Loucy (cell line): ENCODE measurements at regions not wholly inside any gene's neighbourhood (a gene's known extent, or its start where the extent isn't known, plus 50 kb on each side); places are given as distances from the start of the nearest gene placed in this dataset.
"Not testable (repeated sequence)": the region's sequence is repeated elsewhere in the genome, so short reads cannot be mapped to it uniquely, and the experiment has no call there.

Source experiments
- H2AFZ ChIP-seq: fragments of 200-600 bp; sonication (generic); 2 replicates; pipeline ENCODE4 v1.6.0; 2016; ENCODE audit warnings: antibody characterized with exemption, mild to moderate bottlenecking, low read length, moderate library complexity
- H3F3A ChIP-seq: fragments of 200-600 bp; 2 replicates; pipeline ENCODE4 v1.6.0; 2016; ENCODE audit warnings: antibody characterized with exemption, low read depth, mild to moderate bottlenecking
- H3K27me3 ChIP-seq: fragments of 200-600 bp; sonication (generic); 2 replicates; pipeline ENCODE4 v1.6.1; 2014; ENCODE audit warnings: low read length, mild to moderate bottlenecking; ENCODE audit not compliant: insufficient read depth, poor library complexity, severe bottlenecking
- H3K36me3 ChIP-seq: fragments of 200-600 bp; sonication (generic); 2 replicates; pipeline ENCODE4 v1.6.1; 2016; ENCODE audit warnings: low read length; ENCODE audit not compliant: insufficient read depth
- H3K4me1 ChIP-seq: fragments of 200-600 bp; sonication (generic); 2 replicates; pipeline ENCODE4 v1.5.1; 2014; ENCODE audit warnings: low read length, mild to moderate bottlenecking; ENCODE audit not compliant: insufficient read depth, poor library complexity, severe bottlenecking
- H3K4me2 ChIP-seq: fragments of 200-600 bp; sonication (generic); 2 replicates; pipeline ENCODE4 v1.6.0; 2014; ENCODE audit warnings: antibody characterized with exemption, low read length, low read depth, mild to moderate bottlenecking; ENCODE audit not compliant: poor library complexity, severe bottlenecking
- H3K4me3 ChIP-seq: fragments of 200-600 bp; sonication (generic); 2 replicates; pipeline ENCODE4 v1.5.1; 2014; ENCODE audit warnings: low read length, mild to moderate bottlenecking, mixed read lengths; ENCODE audit not compliant: poor library complexity, severe bottlenecking
- H3K79me2 ChIP-seq: fragments of 200-600 bp; sonication (generic); 2 replicates; pipeline ENCODE4 v1.6.1; 2014; ENCODE audit warnings: low read length; ENCODE audit not compliant: insufficient read depth
- H3K9ac ChIP-seq: fragments of 200-600 bp; sonication (generic); 2 replicates; pipeline ENCODE4 v1.6.0; 2014; ENCODE audit warnings: mild to moderate bottlenecking, low read depth, low read length, moderate library complexity; ENCODE audit not compliant: poor library complexity, severe bottlenecking
- H3K9me2 ChIP-seq: fragments of 200-600 bp; sonication (generic); replicated peaks from 2 replicates; pipeline ENCODE4 v1.6.1; 2016; ENCODE audit warnings: low read depth, low read length, mixed read lengths
- H3K9me3 ChIP-seq: fragments of 200-600 bp; sonication (generic); 2 replicates; pipeline ENCODE4 v1.6.1; 2014; ENCODE audit warnings: mild to moderate bottlenecking, antibody characterized with exemption, low read length, low read depth; ENCODE audit not compliant: insufficient read depth
- H4K20me1 ChIP-seq: fragments of 200-600 bp; sonication (generic); 2 replicates; pipeline ENCODE4 v1.6.0; 2014; ENCODE audit warnings: antibody characterized with exemption, low read length, mild to moderate bottlenecking; ENCODE audit not compliant: insufficient read depth, poor library complexity, severe bottlenecking
- CTCF ChIP-seq: fragments of 200-600 bp; sonication (generic); conservative IDR thresholded peaks from 2 replicates; pipeline ENCODE4 v1.5.1; 2014; ENCODE audit warnings: mild to moderate bottlenecking, antibody characterized with exemption, low read length
- EZH2phosphoT487 ChIP-seq: fragments of 200-600 bp; IDR thresholded peaks from 2 replicates; pipeline ENCODE4 v1.6.1; 2018; ENCODE audit warnings: antibody characterized with exemption, mild to moderate bottlenecking, moderate library complexity, borderline replicate concordance

DNA sequence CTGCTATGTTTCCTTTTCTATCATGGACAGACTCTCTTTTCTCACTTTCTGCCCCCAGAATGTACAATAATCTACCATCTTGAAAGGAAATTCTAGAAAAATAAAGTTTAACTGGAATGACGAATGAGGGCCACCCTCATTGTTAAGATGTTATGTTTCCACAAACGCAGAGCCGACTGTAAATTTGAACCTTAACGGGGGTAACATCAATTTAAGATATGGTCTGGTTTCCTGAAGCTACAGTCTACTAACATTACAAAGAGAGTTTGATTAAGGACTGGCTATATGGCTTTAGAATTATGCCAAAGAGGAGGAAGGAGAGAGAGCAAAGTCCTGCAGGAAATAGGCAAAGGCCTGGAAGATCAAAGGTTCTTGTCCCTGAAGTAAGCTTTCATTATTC lies 227.2 kb downstream of the USP46 start:
- H2AFZ ChIP-seq, result no peak overlapping the region
- no peak overlapping the region for H3K4me2 ChIP-seq
- H3K27me3 ChIP-seq, result no peaks in the 10 kb centered on the region
- no peak overlapping the region for H3K4me3 ChIP-seq
- H3K4me1 ChIP-seq, result no peaks in the 10 kb centered on the region
- TF ChIP-seq EZH2phosphoT487 (no peak), CTCF (no peak)
- no peaks in the 10 kb centered on the region for H4K20me1 ChIP-seq
- no peak overlapping the region for H3K9ac ChIP-seq
- H3K9me3 ChIP-seq, result no peaks in the 10 kb centered on the region
- no peaks in the 10 kb centered on the region for H3F3A ChIP-seq
- H3K9me2 ChIP-seq, result no peaks in the 10 kb centered on the region
- H3K36me3 ChIP-seq, result no peaks in the 10 kb centered on the region
- no peaks in the 10 kb centered on the region for H3K79me2 ChIP-seq

DNA sequence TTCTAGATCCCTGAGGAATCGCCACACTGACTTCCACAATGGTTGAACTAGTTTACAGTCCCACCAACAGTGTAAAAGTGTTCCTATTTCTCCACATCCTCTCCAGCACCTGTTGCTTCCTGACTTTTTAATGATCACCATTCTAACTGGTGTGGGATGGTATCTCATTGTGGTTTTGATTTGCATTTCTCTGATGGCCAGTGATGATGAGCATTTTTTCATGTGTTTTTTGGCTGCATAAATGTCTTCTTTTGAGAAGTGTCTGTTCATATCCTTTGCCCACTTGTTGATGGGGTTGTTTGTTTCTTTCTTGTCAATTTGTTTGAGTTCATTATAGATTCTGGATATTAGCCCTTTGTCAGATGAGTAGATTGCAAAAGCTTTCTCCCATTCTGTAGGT lies 216.6 kb downstream of the USP46 start:
- not testable (repeated sequence) for H3K36me3 ChIP-seq, H3K79me2 ChIP-seq, H3K4me2 ChIP-seq, H3K27me3 ChIP-seq, H3F3A ChIP-seq, H3K9me2 ChIP-seq, H3K9ac ChIP-seq, H3K4me3 ChIP-seq, H3K9me3 ChIP-seq, H2AFZ ChIP-seq, H4K20me1 ChIP-seq
- peaks cover 10% of the 10 kb centered on the region for H3K4me1 ChIP-seq

DNA sequence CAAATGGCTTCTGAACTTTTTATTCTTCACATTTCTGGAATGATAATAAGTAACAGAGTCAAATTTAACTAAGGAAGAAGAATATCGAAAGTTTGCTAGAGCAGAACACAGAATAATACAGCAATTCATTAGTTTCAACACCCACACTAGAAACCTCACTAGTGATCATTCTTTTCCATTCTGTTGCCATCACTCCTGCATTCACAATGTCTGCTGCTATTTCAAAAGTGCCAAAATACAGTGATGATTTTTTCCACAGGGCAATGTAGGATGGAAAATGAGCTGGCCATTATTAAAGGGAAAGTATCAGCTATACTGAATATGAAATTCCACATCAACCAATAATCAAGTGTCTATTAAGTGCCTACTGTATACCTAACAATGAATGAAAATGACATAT lies 186.7 kb downstream of the USP46 start:
- TF ChIP-seq CTCF, result no peak
- TF ChIP-seq EZH2phosphoT487, result no peak
- H3K79me2 ChIP-seq, result no peaks in the 10 kb centered on the region
- no peak overlapping the region for H3K4me3 ChIP-seq
- no peak overlapping the region for H3K4me2 ChIP-seq
- H3K9me2 ChIP-seq, result no peaks in the 10 kb centered on the region
- H3K36me3 ChIP-seq, result no peaks in the 10 kb centered on the region
- H3K4me1 ChIP-seq, result peaks cover 36% of the 10 kb centered on the region
- no peaks in the 10 kb centered on the region for H4K20me1 ChIP-seq
- no peaks in the 10 kb centered on the region for H3K27me3 ChIP-seq
- peaks cover 4% of the 10 kb centered on the region; the same call in 1 of the 2 replicates for H3F3A ChIP-seq
- H3K9me3 ChIP-seq, result no peaks in the 10 kb centered on the region
- no peak overlapping the region for H3K9ac ChIP-seq
- H2AFZ ChIP-seq, result no peak overlapping the region

DNA sequence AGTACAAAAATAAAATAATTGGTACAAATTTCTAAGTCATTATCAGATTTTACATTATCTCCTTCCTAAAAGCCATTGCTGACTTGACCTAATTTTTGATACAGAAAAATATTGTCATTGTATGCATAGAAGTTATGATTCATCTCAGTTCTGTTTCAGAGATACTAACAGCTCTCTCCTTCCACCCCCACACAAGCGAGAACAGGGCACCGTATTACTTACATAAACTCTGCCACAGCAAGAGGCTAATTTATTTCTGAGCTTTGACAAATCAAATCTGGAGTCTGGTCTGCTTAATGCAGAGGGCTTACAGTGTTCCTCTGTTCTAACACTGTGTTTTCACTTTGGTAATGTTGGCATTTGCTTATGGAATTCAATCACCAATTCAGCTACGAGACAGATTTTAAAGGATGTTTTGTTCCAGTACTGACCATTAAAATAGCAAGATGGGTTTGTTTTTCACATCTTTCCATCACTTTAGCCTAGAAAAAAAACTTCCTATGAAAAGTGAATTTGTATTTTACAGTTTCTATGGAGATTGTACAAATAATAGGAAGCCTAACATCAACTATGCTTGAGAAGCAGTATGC lies 181.8 kb downstream of the USP46 start:
- no peaks in the 10 kb centered on the region for H3K9me3 ChIP-seq
- no peaks in the 10 kb centered on the region for H3F3A ChIP-seq
- H3K27me3 ChIP-seq, result no peaks in the 10 kb centered on the region
- H3K79me2 ChIP-seq, result no peaks in the 10 kb centered on the region
- H3K4me3 ChIP-seq, result no peak overlapping the region
- H3K9me2 ChIP-seq, result no peaks in the 10 kb centered on the region
- H3K36me3 ChIP-seq, result no peaks in the 10 kb centered on the region
- H2AFZ ChIP-seq, result no peak overlapping the region
- H3K4me1 ChIP-seq, result no peaks in the 10 kb centered on the region
- no peak overlapping the region for H3K9ac ChIP-seq
- no peak for TF ChIP-seq EZH2phosphoT487
- no peak for TF ChIP-seq CTCF
- H4K20me1 ChIP-seq, result no peaks in the 10 kb centered on the region
- no peak overlapping the region for H3K4me2 ChIP-seq
